Karpas-422 (cell line): ENCODE measurements at regions not wholly inside any gene's neighbourhood (a gene's known extent, or its start where the extent isn't known, plus 50 kb on each side); places are given as distances from the start of the nearest gene placed in this dataset.

Experiments
- DNase-seq: peaks from one replicate; pipeline ENCODE4 v3.0.0-alpha.2; 2015
- H2AFZ ChIP-seq: fragments of 200-600 bp; sonication (generic); 2 replicates; pipeline ENCODE4 v1.6.1; 2014; ENCODE audit warnings: antibody characterized with exemption, low read length, mixed read lengths
- H3K27ac ChIP-seq: fragments of 200-600 bp; sonication (generic); 2 replicates; pipeline ENCODE4 v1.5.1; 2014; ENCODE audit warnings: mild to moderate bottlenecking, low read length, moderate library complexity
- H3K27me3 ChIP-seq: fragments of 200-600 bp; sonication (generic); 2 replicates; pipeline ENCODE4 v1.6.1; 2014; ENCODE audit warnings: low read length, mixed read lengths
- H3K36me3 ChIP-seq: fragments of 200-600 bp; sonication (generic); 2 replicates; pipeline ENCODE4 v1.6.1; 2014; ENCODE audit warnings: low read length, mixed read lengths; ENCODE audit not compliant: insufficient read depth
- H3K4me1 ChIP-seq: fragments of 200-600 bp; sonication (generic); 2 replicates; pipeline ENCODE4 v1.6.1; 2014; ENCODE audit warnings: mild to moderate bottlenecking, low read length, mixed read lengths
- H3K4me2 ChIP-seq: fragments of 200-600 bp; sonication (generic); 2 replicates; pipeline ENCODE4 v1.6.1; 2014; ENCODE audit warnings: low read length, low read depth, mild to moderate bottlenecking; ENCODE audit not compliant: poor library complexity, severe bottlenecking
- H3K4me3 ChIP-seq: fragments of 200-600 bp; sonication (generic); 2 replicates; pipeline ENCODE4 v1.5.1; 2014; ENCODE audit warnings: mild to moderate bottlenecking, antibody characterized with exemption, low read length, mixed read lengths
- H3K79me2 ChIP-seq: fragments of 200-600 bp; sonication (generic); 2 replicates; pipeline ENCODE4 v1.6.1; 2014; ENCODE audit warnings: mild to moderate bottlenecking, low read length, mixed read lengths
- H3K9ac ChIP-seq: fragments of 200-600 bp; sonication (generic); 2 replicates; pipeline ENCODE4 v1.6.0; 2014; ENCODE audit warnings: low read length
- H3K9me2 ChIP-seq: fragments of 200-600 bp; sonication (generic), shearing (Covaris generic); replicated peaks from 2 replicates; pipeline ENCODE4 v1.6.0; 2014; ENCODE audit warnings: mild to moderate bottlenecking, low read length, moderate library complexity; ENCODE audit not compliant: insufficient read depth
- H3K9me3 ChIP-seq: fragments of 300-700, 200-600 bp; sonication (generic); 2 replicates; pipeline ENCODE4 v1.6.1; 2014; ENCODE audit warnings: low read length, mixed read lengths
- H4K20me1 ChIP-seq: fragments of 200-600 bp; sonication (generic); 2 replicates; pipeline ENCODE4 v1.6.1; 2014; ENCODE audit warnings: mild to moderate bottlenecking, antibody characterized with exemption, low read length, low read depth; ENCODE audit not compliant: insufficient read depth

DNA sequence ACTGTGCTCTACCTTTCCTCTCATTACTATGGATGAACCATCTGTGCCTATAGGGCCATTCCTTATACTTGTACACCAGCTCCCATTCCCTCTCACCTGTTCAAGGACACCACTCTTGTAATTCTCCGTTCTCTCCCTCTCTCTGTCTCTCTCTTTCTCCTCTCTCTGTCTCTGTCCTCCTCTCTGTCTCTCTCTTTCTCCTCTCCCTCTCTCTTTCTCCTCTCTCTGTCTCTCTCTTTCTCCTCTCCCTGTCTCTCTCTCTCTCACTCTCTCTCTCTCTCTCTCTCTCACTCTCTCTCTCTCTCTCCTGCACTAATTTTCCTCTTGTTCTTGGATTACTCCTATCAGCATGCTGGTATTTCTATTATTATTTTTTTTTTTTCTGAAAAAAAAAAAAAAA is 78.9 kb upstream of the RMDN2 start:
- no peaks in the 10 kb centered on the region for H3K4me1 ChIP-seq
- H3K9ac ChIP-seq = no peak overlapping the region
- DNase-seq = no peak
- no peaks in the 10 kb centered on the region for H3K27me3 ChIP-seq
- H3K4me2 ChIP-seq = no peak overlapping the region
- H3K36me3 ChIP-seq = no peaks in the 10 kb centered on the region
- no peak overlapping the region for H3K4me3 ChIP-seq
- no peaks in the 10 kb centered on the region for H3K9me3 ChIP-seq
- H2AFZ ChIP-seq = no peak overlapping the region
- H3K9me2 ChIP-seq = no peaks in the 10 kb centered on the region
- H3K79me2 ChIP-seq = no peaks in the 10 kb centered on the region
- H4K20me1 ChIP-seq = no peaks in the 10 kb centered on the region
- H3K27ac ChIP-seq = no peak overlapping the region

DNA sequence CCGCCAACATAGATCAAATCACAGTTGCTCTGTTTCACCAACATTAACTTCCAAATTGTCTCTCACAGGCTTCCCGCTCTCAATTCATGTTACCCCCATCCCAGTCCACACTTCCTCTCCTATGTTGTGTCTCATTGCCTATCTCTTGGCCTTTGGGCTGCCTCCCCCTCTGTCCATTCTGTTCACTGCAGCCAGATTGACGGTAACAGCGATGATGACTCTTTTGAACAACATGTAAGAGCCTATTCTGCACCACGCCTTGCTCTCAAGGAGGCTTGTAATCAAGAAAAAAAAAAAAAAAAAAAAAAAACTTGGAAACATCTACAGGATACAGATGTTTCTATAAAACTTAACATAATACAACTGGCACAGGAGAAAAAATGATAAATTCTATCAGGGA is 77.3 kb upstream of the RMDN2 start:
- no peaks in the 10 kb centered on the region for H3K4me1 ChIP-seq
- no peaks in the 10 kb centered on the region for H4K20me1 ChIP-seq
- H3K4me3 ChIP-seq = no peak overlapping the region
- no peak overlapping the region for H3K9ac ChIP-seq
- no peak overlapping the region for H2AFZ ChIP-seq
- no peak for DNase-seq
- no peaks in the 10 kb centered on the region for H3K9me2 ChIP-seq
- H3K79me2 ChIP-seq = no peaks in the 10 kb centered on the region
- no peak overlapping the region for H3K4me2 ChIP-seq
- no peaks in the 10 kb centered on the region for H3K36me3 ChIP-seq
- H3K9me3 ChIP-seq = no peaks in the 10 kb centered on the region
- H3K27me3 ChIP-seq = no peaks in the 10 kb centered on the region
- H3K27ac ChIP-seq = no peak overlapping the region

DNA sequence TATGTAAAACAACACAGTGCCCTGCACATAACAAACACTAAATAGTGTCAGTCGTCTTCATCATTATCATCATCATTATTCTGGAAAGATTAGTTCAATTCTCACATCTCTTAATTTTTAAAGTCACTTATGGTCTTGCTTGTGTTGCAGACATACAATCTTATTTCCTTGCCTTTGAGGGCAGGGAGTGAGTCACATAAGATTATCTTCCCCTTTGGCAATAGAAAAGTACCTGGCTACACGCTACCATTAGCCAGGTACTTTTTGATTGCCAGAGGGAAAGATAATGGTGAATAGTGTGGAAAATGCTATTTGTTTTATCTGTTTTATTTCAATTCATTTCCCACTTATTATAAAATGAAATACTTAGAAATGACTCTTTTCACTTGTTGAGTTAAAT is 76.6 kb upstream of the RMDN2 start:
- Histone ChIP-seq H3K4me3 (no peak overlapping the region), H3K4me2 (no peak overlapping the region), H3K79me2 (no peaks in the 10 kb centered on the region), H2AFZ (no peak overlapping the region), H3K27ac (no peak overlapping the region), H3K9me3 (no peaks in the 10 kb centered on the region), H3K4me1 (no peaks in the 10 kb centered on the region), H3K9ac (no peak overlapping the region), H3K27me3 (no peaks in the 10 kb centered on the region), H3K9me2 (no peaks in the 10 kb centered on the region), H3K36me3 (no peaks in the 10 kb centered on the region), H4K20me1 (no peaks in the 10 kb centered on the region)
- DNase-seq = no peak

DNA sequence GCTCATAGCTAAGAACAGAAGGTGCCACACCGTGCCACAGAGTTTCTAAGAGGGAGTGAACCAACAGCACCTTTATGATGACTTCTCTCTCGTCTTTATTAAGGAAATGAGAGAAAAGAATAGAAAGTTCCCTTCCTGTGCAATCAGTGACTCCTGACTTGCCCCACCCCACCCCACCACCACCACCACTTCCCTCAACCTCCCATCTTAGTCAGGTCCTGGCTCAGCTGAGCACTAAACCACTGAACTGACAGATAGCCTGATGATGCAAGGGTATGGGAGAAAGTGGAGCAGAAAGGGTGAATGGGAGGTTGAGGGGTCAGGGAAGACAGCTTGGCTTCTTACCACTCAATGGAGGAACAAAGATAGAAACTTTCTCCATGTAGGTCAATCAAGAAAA is 75.2 kb upstream of the RMDN2 start:
- Histone ChIP-seq H4K20me1 (no peaks in the 10 kb centered on the region), H3K9ac (no peak overlapping the region), H3K36me3 (no peaks in the 10 kb centered on the region), H3K27me3 (no peaks in the 10 kb centered on the region), H3K79me2 (no peaks in the 10 kb centered on the region), H3K9me3 (no peaks in the 10 kb centered on the region), H3K4me3 (no peak overlapping the region), H3K4me2 (no peak overlapping the region), H3K27ac (no peak overlapping the region), H2AFZ (no peak overlapping the region), H3K9me2 (no peaks in the 10 kb centered on the region), H3K4me1 (no peaks in the 10 kb centered on the region)
- no peak for DNase-seq

DNA sequence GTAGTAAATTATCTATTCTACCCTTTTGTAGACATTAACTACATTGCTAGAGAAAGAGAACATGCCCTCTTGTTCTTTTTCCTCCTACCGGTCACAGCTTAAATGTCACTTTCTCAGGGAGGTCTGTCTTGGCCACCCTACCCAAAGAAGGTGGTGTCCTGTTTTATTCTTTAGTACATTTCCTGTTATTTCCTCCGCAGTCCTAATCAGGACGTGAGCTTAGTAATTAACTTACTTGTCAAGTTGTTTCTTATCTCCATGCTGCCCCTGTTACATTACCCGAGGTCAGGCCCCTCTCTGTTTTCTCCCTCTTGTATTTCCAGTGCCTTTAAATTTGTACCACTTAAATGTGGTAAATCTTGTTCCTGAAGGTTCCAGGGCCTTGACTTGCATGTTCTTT is 73.7 kb upstream of the RMDN2 start:
- Histone ChIP-seq H2AFZ (no peak overlapping the region), H3K4me2 (no peak overlapping the region), H3K9me2 (no peaks in the 10 kb centered on the region), H3K4me1 (no peaks in the 10 kb centered on the region), H3K4me3 (no peak overlapping the region), H3K79me2 (no peaks in the 10 kb centered on the region), H3K27me3 (no peaks in the 10 kb centered on the region), H3K27ac (no peak overlapping the region), H4K20me1 (no peaks in the 10 kb centered on the region), H3K9me3 (no peaks in the 10 kb centered on the region), H3K9ac (no peak overlapping the region), H3K36me3 (no peaks in the 10 kb centered on the region)
- DNase-seq = no peak

DNA sequence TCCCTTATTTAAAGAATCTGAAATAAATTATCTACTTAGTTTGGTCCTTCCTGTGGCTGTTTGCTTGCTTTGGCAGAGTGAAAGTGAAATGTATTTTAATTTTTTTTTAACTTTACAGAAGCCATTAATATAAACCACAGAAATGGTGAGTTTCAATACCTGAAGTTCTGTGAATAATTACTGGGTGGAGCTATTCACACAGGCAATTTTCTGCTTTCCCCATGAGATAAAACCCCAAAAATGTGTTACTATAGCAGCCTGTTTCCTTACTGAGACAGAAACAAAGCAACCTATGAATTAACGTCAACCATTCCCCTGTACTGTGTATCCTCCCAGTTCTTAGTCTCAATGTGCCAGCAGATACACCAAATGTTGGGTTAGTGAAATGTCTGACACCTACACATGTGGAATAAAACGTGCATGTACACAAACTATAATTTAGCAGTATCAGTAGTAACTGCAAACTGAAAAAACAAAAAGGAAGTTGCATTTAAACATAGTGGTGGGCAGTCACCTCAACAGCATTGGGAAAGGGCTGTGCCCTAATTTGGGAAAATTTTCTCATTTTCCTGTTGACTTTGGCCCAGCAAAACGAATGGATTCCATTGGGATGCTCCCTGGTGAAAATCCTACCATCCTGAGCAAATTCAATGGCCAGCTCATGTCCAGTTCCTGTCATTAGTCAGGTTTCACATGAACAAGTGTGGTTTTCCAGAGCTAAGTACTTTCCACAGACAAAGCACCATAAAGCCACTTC is 73.1 kb upstream of the RMDN2 start:
- H4K20me1 ChIP-seq = no peaks in the 10 kb centered on the region
- no peak overlapping the region for H3K9ac ChIP-seq
- H3K79me2 ChIP-seq = no peaks in the 10 kb centered on the region
- H2AFZ ChIP-seq = no peak overlapping the region
- H3K27ac ChIP-seq = no peak overlapping the region
- no peak overlapping the region for H3K4me3 ChIP-seq
- no peaks in the 10 kb centered on the region for H3K9me3 ChIP-seq
- H3K4me2 ChIP-seq = no peak overlapping the region
- H3K4me1 ChIP-seq = no peaks in the 10 kb centered on the region
- no peaks in the 10 kb centered on the region for H3K36me3 ChIP-seq
- H3K9me2 ChIP-seq = no peaks in the 10 kb centered on the region
- H3K27me3 ChIP-seq = no peaks in the 10 kb centered on the region
- no peak for DNase-seq

DNA sequence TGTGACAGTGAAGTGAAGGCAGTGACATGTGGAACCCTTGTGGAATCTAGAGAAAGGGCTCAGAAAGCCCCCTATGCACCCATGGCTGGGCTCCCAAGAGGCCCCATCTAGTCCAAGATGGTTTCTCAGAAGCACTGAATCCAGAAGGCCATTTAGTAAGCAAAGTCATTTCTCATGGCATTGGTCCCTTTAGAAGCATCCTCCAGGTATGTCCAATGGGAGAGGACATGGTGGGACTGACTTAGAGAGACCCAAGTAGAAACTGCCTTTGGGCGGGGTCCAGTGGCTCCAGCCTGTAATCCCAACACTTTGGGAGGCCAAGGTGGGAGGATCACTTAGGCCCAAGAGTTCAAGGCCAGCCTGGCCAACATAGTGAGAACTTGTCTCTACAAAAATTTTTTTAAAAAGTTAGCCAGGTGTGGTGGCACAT is 72.5 kb upstream of the RMDN2 start:
- no peaks in the 10 kb centered on the region for H3K27me3 ChIP-seq
- no peak overlapping the region for H3K9ac ChIP-seq
- H3K27ac ChIP-seq = no peak overlapping the region
- no peaks in the 10 kb centered on the region for H3K9me3 ChIP-seq
- no peaks in the 10 kb centered on the region for H4K20me1 ChIP-seq
- no peak overlapping the region for H2AFZ ChIP-seq
- no peak overlapping the region for H3K4me3 ChIP-seq
- H3K4me1 ChIP-seq = no peaks in the 10 kb centered on the region
- H3K4me2 ChIP-seq = no peak overlapping the region
- H3K36me3 ChIP-seq = no peaks in the 10 kb centered on the region
- DNase-seq = no peak
- H3K9me2 ChIP-seq = no peaks in the 10 kb centered on the region
- H3K79me2 ChIP-seq = no peaks in the 10 kb centered on the region

DNA sequence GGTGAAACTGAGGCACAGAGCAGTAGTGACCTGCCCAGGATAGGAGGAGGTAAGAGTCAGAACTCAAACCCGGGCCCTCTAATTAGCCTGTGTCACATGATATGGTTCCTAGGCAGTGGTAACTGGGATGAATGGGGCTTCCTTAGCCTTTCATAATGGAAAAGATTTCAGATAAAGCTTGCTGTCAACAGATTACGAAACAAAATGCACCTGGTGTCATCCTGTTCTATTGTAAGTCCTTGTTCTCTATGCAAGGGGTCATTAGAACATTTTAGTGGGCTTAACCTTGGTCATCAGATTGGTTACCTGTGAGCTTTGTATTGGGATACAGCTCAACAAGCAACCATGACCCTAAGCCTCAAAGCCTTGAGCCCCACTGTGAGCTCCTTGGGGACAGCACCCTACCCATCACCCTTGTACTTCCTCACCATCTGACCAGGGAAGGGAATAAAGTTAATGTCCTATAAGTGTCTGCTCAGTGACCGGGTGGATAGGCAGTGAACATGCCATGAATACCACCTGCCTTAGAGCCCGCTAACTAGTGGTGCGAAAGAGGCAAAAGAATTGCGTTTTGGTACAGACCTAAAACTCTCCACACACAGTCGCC is 70.3 kb upstream of the RMDN2 start:
- no peak for DNase-seq
- no peaks in the 10 kb centered on the region for H3K4me1 ChIP-seq
- no peak overlapping the region for H3K4me2 ChIP-seq
- H3K9ac ChIP-seq = no peak overlapping the region
- H3K4me3 ChIP-seq = no peak overlapping the region
- no peak overlapping the region for H2AFZ ChIP-seq
- H4K20me1 ChIP-seq = no peaks in the 10 kb centered on the region
- H3K27ac ChIP-seq = no peak overlapping the region
- H3K36me3 ChIP-seq = no peaks in the 10 kb centered on the region
- H3K9me3 ChIP-seq = no peaks in the 10 kb centered on the region
- no peaks in the 10 kb centered on the region for H3K9me2 ChIP-seq
- H3K27me3 ChIP-seq = no peaks in the 10 kb centered on the region
- no peaks in the 10 kb centered on the region for H3K79me2 ChIP-seq
